DMS114 treated with DMSO at 0.1 percent for 48 hours (cell line): ENCODE measurements at regions not wholly inside any gene's neighbourhood (a gene's known extent, or its start where the extent isn't known, plus 50 kb on each side); places are given as distances from the start of the nearest gene placed in this dataset.
"Not testable (repeated sequence)": the region's sequence is repeated elsewhere in the genome, so short reads cannot be mapped to it uniquely, and the experiment has no call there.

Experiments
- DNase-seq: peaks from one replicate; lab custom pipeline; 2025; ENCODE audit not compliant: unreplicated experiment; lab: John Stamatoyannopoulos, UW

GRCh38 chr1:194485432-194485831 is 1299.0 kb upstream of the B3GALT2 start:
- no peak for DNase-seq

GRCh38 chr1:194478731-194479130 is 1292.3 kb upstream of the B3GALT2 start:
- no peak for DNase-seq

DNA sequence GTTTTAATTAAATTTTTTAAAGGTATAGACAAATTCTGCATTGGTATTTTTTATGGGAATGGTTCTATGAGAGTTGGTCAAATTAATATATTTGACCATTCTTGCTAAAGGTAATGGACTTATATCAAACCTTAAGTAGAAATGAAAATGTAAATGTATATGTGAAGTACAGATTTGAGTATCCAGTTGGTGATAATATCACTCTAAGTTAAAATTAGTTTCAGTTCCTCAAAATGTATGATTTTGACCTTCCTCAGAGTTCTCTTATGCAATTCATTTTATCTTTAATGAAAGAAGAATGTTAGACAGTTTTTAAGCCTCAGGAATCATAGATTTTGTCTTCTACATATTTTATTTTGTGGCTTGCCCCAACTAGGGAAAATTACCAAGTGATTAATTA is 1291.5 kb upstream of the B3GALT2 start:
- no peak for DNase-seq

- no peak for DNase-seq
These were observed 1290.5 kb upstream of the B3GALT2 start for GRCh38 chr1:194476872-194477271.

DNA sequence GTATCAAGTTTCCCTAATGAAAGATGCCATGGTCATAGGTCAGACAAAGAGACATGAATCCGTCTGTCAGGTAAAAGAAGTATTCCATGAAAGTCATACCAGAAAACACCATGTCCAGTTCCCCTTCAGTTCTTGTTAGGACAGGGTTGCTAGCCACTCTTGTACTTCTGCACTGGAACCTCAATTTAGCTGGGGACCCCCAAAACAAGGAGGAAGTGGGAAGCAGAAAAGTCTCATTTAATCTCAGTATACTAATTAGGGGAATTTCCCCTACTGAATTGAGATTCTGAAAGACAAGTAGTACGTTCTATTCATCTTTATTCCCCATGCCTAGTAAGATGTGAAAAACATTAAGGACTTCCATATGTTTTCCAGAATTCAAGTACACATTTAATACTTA is 1289.9 kb upstream of the B3GALT2 start:
- no peak for DNase-seq

- DNase-seq, result no peak
These were observed 1288.3 kb upstream of the B3GALT2 start for GRCh38 chr1:194474701-194475100.

DNA sequence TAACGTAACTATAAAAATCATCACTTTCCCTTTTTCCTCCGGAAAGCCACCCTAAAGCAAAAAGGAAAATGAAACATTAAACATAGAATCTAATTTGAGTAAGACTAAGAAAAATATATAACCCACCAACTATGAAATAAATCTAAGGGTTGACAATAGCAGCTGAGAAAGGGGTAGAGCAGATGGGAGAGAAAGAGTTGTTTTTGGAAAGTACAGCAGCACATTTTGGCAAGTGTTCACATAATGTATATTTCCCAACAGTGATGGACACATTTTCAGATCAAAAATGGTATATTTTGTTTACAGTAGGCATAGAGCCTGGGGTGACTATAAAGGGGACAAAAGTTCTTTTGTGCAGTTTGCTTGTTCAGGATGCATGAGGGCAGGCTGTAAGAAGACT is 1287.4 kb upstream of the B3GALT2 start:
- no peak for DNase-seq

GRCh38 chr1:194469282-194469681 is 1282.9 kb upstream of the B3GALT2 start:
- no peak for DNase-seq

GRCh38 chr1:194466706-194467105 is 1280.3 kb upstream of the B3GALT2 start:
- DNase-seq, result peak; percentile 5

- no peak for DNase-seq
These were observed 1261.2 kb upstream of the B3GALT2 start for GRCh38 chr1:194447636-194448035.

- no peak for DNase-seq
These were observed 1258.8 kb upstream of the B3GALT2 start for GRCh38 chr1:194445244-194445643.

GRCh38 chr1:194442901-194443575 is 1256.6 kb upstream of the B3GALT2 start:
- DNase-seq, result no peak

GRCh38 chr1:194437135-194437534 is 1250.7 kb upstream of the B3GALT2 start:
- no peak for DNase-seq

DNA sequence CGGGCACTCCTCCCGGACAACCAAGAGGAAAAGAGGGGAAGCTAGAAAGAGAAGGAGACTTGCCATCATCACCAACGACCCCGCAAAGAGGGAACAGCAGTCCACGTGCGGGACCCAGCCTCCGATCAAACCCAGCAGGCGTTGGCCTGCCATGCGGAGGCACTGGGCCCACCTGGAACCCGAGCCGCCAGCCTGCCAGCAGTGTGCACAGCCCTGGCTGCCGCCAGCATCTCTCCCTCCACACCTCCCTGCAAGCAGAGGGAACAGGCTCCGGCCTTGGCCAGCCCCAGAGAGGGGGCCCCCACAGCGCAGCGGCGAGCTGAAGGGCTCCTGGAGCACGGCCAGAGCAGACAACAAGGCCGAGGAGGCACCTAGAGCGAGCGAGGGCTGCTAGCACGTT is 1244.7 kb upstream of the B3GALT2 start:
- DNase-seq, result no peak

- no peak for DNase-seq
These were observed 1234.3 kb upstream of the B3GALT2 start for GRCh38 chr1:194420706-194421105.

DNA sequence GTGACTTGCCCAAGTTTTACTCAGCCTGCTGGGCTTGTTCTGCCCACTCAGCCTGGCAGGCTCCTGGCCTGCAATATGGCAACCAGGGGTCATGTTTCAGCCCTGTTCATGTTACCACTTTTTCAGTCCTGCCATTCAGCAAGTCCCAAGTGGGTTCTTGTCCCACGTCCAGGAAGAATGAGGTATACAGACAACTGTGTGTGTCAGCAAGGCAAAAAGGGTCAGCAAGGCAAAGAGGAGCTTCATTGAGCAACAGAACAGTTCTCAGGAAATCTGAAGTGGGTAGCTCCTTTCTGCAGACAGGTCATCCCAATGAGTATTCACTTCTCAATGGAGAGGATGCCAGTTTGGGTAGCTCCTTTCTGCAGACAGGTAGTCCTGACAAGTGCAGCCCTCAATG is 1233.3 kb upstream of the B3GALT2 start:
- no peak for DNase-seq

DNA sequence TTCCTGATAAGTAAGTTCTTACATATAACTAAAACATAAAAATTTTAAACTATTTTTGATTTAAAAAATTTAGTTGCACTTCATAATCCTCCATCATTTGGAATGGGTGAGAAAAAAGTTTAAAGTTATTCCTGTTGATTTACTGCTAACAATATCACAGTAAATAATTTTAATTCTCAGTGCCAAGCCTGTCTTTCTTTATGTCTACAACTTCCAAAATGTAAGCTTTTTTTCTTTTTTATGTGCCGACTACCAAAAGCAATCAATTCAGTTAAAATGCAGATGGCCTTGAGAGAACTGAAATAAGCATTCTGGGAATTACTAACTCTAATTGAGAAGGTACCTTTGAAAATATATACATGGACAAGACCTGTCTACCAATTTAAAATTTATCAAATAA is 1224.3 kb upstream of the B3GALT2 start:
- DNase-seq, result no peak

DNA sequence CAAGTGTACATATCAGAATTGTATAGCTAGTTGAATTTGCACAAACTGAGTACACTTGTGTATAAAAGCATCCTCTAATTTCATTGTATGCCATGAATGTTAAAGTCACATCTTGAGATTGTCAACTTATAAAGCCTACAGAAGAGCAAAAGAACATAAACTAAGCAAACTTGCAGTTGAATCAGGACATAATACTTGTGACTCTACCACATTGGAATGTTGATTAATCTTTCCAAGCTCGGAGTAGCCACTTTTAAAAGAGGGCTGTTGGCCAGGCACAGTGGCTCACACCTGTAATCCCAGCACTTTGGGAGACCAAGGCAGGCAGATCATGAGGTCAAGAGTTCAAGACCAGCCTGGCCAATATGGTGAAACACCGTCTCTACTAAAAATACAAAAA is 1220.8 kb upstream of the B3GALT2 start:
- DNase-seq, result not testable (repeated sequence)

DNA sequence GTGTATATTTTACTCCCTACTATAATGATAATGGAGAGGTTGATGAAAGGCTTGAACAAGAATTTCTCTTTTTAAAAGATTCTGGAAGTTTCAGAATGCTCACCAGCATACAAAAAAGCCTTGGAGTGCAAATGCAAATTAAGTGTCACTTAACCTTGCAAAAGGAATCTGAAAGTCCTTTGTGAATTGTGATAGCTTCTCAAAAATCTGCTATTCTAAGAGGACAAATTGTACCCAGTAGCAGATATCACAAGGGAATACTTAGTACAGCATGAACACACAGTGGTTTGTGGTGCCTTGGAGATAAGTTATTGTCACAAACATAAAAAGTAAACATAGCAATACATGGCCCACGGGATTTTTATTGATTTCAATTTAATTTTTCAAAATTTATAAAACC is 1208.3 kb upstream of the B3GALT2 start:
- no peak for DNase-seq

GRCh38 chr1:194387531-194387930 is 1201.1 kb upstream of the B3GALT2 start:
- no peak for DNase-seq

- no peak for DNase-seq
These were observed 1192.1 kb upstream of the B3GALT2 start for GRCh38 chr1:194378517-194378916.

- DNase-seq, result no peak
These were observed 1188.2 kb upstream of the B3GALT2 start for GRCh38 chr1:194374649-194375048.

GRCh38 chr1:194372266-194372665 is 1185.9 kb upstream of the B3GALT2 start:
- DNase-seq, result no peak
